Hepatocyte (in vitro differentiated cells): ENCODE measurements at regions not wholly inside any gene's neighbourhood (a gene's known extent, or its start where the extent isn't known, plus 50 kb on each side); places are given as distances from the start of the nearest gene placed in this dataset.

Experiments
- DNase-seq: peaks from one replicate; pipeline ENCODE4 v3.0.0-alpha.2; 2016; ENCODE audit warnings: low spot score
- H2AFZ ChIP-seq: fragments of 200-600 bp; sonication (generic); 2 replicates; pipeline ENCODE4 v1.6.0; 2016; ENCODE audit warnings: antibody characterized with exemption, mild to moderate bottlenecking
- H3K27ac ChIP-seq: fragments of 200-600 bp; sonication (generic); 2 replicates; pipeline ENCODE4 v1.5.1; 2016; ENCODE audit warnings: mild to moderate bottlenecking
- H3K27me3 ChIP-seq: fragments of 200-600 bp; sonication (generic); 2 replicates; pipeline ENCODE4 v1.6.1; 2016
- H3K36me3 ChIP-seq: fragments of 200-600 bp; sonication (generic); replicated peaks from 2 replicates; pipeline ENCODE4 v1.5.1; 2016; ENCODE audit warnings: low read depth; ENCODE audit not compliant: insufficient read depth
- H3K4me1 ChIP-seq: fragments of 200-600 bp; sonication (generic); 2 replicates; pipeline ENCODE4 v1.5.1; 2016; ENCODE audit warnings: mild to moderate bottlenecking, moderate library complexity; ENCODE audit not compliant: insufficient read depth
- H3K4me2 ChIP-seq: fragments of 200-600 bp; sonication (generic); 2 replicates; pipeline ENCODE4 v1.6.0; 2016
- H3K4me3 ChIP-seq: fragments of 200-600 bp; sonication (generic); 2 replicates; pipeline ENCODE4 v1.5.1; 2016; ENCODE audit warnings: mild to moderate bottlenecking
- H3K79me2 ChIP-seq: fragments of 200-600 bp; sonication (generic); 2 replicates; pipeline ENCODE4 v1.6.0; 2017; ENCODE audit warnings: mild to moderate bottlenecking
- H3K9me2 ChIP-seq: fragments of 200-600 bp; sonication (generic); replicated peaks from 2 replicates; pipeline ENCODE4 v1.6.0; 2017; ENCODE audit warnings: mild to moderate bottlenecking; ENCODE audit not compliant: insufficient read depth
- H3K9me3 ChIP-seq: fragments of 200-600 bp; sonication (generic); 2 replicates; pipeline ENCODE4 v1.5.1; 2016; ENCODE audit warnings: low read depth, mild to moderate bottlenecking
- H4K20me1 ChIP-seq: fragments of 200-600 bp; sonication (generic); 2 replicates; pipeline ENCODE4 v1.6.0; 2016; ENCODE audit warnings: mild to moderate bottlenecking; ENCODE audit not compliant: insufficient read depth, poor library complexity, severe bottlenecking
- EZH2 ChIP-seq: fragments of 200-600 bp; sonication (generic); IDR thresholded peaks from 2 replicates; pipeline ENCODE4 v1.6.1; 2016; ENCODE audit warnings: antibody characterized with exemption, mild to moderate bottlenecking, borderline replicate concordance
- EZH2phosphoT487 ChIP-seq: fragments of 200-600 bp; sonication (generic); IDR thresholded peaks from one replicate; pipeline ENCODE4 v1.6.1; 2018; ENCODE audit warnings: antibody characterized with exemption, mild to moderate bottlenecking, low read depth, moderate library complexity; ENCODE audit not compliant: unreplicated experiment, severe bottlenecking
- WGBS: methylation state at CpG from one replicate; pipeline ENCODE4 v1.1.6; 2016; ENCODE audit warnings: low lambda C conversion rate; ENCODE audit errors: missing lambda C conversion rate; 5-methylcytosine and 5-hydroxymethylcytosine counted together
- TF ChIP-seq, protein P1 (sequence below): fragments of 200-600 bp; sonication (generic); IDR thresholded peaks from 2 replicates; pipeline ENCODE4 v1.5.1; 2016; ENCODE audit warnings: antibody characterized with exemption, mild to moderate bottlenecking; ENCODE audit not compliant: poor library complexity

DNA sequence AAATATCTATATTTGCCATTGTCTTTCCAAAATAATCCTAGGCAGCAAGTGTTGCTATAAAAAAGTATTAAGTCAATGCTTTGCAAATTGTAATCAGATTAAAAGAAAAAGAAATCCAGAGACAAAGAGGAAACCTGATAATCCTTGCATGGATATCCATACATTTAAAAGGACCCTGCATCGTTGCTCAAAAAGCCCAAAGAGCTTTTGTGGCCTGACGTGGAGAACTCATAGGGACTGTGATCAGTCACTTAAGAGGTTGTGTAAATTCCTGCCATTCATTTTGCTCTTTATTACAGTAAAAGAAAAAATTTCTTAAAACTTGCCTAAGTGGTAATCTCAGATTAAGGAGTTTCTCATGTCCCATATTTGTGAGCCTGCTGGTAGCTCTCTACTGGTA is 392.6 kb downstream of the C12orf75 start:
- H3K9me3 ChIP-seq = no peaks in the 10 kb centered on the region
- DNase-seq = no peak
- TF ChIP-seq, protein P1, sequence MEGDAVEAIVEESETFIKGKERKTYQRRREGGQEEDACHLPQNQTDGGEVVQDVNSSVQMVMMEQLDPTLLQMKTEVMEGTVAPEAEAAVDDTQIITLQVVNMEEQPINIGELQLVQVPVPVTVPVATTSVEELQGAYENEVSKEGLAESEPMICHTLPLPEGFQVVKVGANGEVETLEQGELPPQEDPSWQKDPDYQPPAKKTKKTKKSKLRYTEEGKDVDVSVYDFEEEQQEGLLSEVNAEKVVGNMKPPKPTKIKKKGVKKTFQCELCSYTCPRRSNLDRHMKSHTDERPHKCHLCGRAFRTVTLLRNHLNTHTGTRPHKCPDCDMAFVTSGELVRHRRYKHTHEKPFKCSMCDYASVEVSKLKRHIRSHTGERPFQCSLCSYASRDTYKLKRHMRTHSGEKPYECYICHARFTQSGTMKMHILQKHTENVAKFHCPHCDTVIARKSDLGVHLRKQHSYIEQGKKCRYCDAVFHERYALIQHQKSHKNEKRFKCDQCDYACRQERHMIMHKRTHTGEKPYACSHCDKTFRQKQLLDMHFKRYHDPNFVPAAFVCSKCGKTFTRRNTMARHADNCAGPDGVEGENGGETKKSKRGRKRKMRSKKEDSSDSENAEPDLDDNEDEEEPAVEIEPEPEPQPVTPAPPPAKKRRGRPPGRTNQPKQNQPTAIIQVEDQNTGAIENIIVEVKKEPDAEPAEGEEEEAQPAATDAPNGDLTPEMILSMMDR = no peak
- no peak for TF ChIP-seq EZH2
- no peak for TF ChIP-seq EZH2phosphoT487
- H2AFZ ChIP-seq = no peak overlapping the region
- no peak overlapping the region for H3K27ac ChIP-seq
- H3K9me2 ChIP-seq = no peaks in the 10 kb centered on the region
- no peak overlapping the region for H3K4me2 ChIP-seq
- no peaks in the 10 kb centered on the region for H4K20me1 ChIP-seq
- WGBS = 70% methylated on average over 2 of the region's 2 CpGs
- no peaks in the 10 kb centered on the region for H3K36me3 ChIP-seq
- H3K4me3 ChIP-seq = no peak overlapping the region
- H3K27me3 ChIP-seq = no peaks in the 10 kb centered on the region
- H3K4me1 ChIP-seq = peaks cover 3% of the 10 kb centered on the region
- no peaks in the 10 kb centered on the region for H3K79me2 ChIP-seq

DNA sequence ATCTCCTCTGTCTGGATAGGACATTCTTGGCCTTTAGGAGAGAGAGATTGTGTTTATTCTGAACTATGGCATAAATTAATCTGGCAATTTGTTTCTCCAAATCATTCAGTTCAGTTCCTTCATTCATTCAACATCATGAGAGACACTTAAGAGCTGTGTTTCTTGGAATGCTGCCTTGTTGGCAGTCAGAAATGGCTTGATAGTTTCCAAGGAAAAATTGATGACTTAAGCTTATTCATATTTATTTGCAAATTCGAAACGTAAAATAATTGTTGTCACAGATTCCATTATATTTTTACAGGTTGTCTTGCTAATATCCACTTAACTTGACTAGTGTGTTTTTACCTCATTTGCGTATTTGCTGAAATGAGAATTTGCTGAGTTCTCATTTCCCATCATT is 393.0 kb downstream of the C12orf75 start:
- Histone ChIP-seq H3K9me3 (no peaks in the 10 kb centered on the region), H3K27me3 (no peaks in the 10 kb centered on the region), H4K20me1 (no peaks in the 10 kb centered on the region), H3K36me3 (no peaks in the 10 kb centered on the region), H3K4me2 (no peak overlapping the region), H3K9me2 (no peaks in the 10 kb centered on the region), H3K4me3 (no peak overlapping the region), H3K27ac (no peak overlapping the region), H3K79me2 (no peaks in the 10 kb centered on the region), H3K4me1 (peaks cover 3% of the 10 kb centered on the region), H2AFZ (no peak overlapping the region)
- 90% methylated on average over 3 of the region's 3 CpGs for WGBS
- DNase-seq = no peak
- no peak for TF ChIP-seq EZH2
- TF ChIP-seq, protein P1 = no peak
- TF ChIP-seq EZH2phosphoT487 = no peak

DNA sequence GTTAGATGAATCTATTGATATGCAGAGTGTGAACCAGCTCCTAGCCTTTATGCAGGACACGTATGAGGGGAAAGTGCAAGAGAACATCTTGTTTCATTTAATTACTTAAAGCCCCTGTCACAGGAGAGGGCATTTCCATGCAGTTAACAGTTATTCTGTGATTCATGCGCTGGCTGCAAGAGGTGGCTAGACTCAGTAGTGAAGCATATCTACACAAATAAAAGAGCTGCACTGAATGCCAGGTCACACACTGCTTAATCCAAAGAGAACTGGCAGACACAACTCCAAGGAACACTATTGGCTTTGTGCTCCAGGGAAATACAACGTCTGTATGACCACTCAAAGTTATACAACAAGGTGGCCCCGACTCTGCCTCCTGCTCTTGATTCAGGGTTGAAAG is 394.1 kb downstream of the C12orf75 start:
- H4K20me1 ChIP-seq = no peaks in the 10 kb centered on the region
- H3K27ac ChIP-seq = no peak overlapping the region

More for the DNA sequence above, 394.1 kb downstream of the C12orf75 start:
- no peak overlapping the region for H2AFZ ChIP-seq
- no peak for TF ChIP-seq EZH2phosphoT487
- TF ChIP-seq, protein P1 = no peak
- no peak for TF ChIP-seq EZH2
- no peaks in the 10 kb centered on the region for H3K9me3 ChIP-seq
- no peak overlapping the region for H3K4me2 ChIP-seq
- no peak overlapping the region for H3K4me3 ChIP-seq
- peaks cover 3% of the 10 kb centered on the region for H3K4me1 ChIP-seq
- H3K79me2 ChIP-seq = no peaks in the 10 kb centered on the region
- no peaks in the 10 kb centered on the region for H3K9me2 ChIP-seq
- DNase-seq = no peak
- H3K27me3 ChIP-seq = no peaks in the 10 kb centered on the region
- no peaks in the 10 kb centered on the region for H3K36me3 ChIP-seq
- 64% methylated on average over 4 of the region's 4 CpGs for WGBS
